WERI-Rb-1 (cell line): ENCODE measurements at regions not wholly inside any gene's neighbourhood (a gene's known extent, or its start where the extent isn't known, plus 50 kb on each side); places are given as distances from the start of the nearest gene placed in this dataset.
"Not testable (repeated sequence)": the region's sequence is repeated elsewhere in the genome, so short reads cannot be mapped to it uniquely, and the experiment has no call there.

ENCODE experiments used
- DNase-seq: peaks from one replicate; pipeline ENCODE4 v3.0.0-alpha.2; 2020
- H3K27ac ChIP-seq: fragments of 250-450 bp; sonication (Bioruptor Pico); 2 replicates; pipeline ENCODE4 v1.5.1; 2020; ENCODE audit warnings: mild to moderate bottlenecking, moderate library complexity
- H3K27me3 ChIP-seq: fragments of 250-450 bp; sonication (Bioruptor Pico); 2 replicates; pipeline ENCODE4 v1.5.1; 2021; ENCODE audit warnings: mild to moderate bottlenecking, low read depth, moderate library complexity; ENCODE audit not compliant: insufficient read depth, severe bottlenecking
- H3K36me3 ChIP-seq: fragments of 250-450 bp; sonication (Bioruptor Pico); 2 replicates; pipeline ENCODE4 v1.5.1; 2020; ENCODE audit warnings: mild to moderate bottlenecking, moderate library complexity
- H3K4me3 ChIP-seq: 2 replicates; pipeline ENCODE4 v1.5.1; 2011; ENCODE audit warnings: low read depth, mild to moderate bottlenecking, control low read depth, low read length
- H3K9me3 ChIP-seq: fragments of 250-450 bp; sonication (Bioruptor Pico); 2 replicates; pipeline ENCODE4 v1.5.1; 2021; ENCODE audit warnings: mild to moderate bottlenecking, moderate library complexity; ENCODE audit not compliant: severe bottlenecking
- TF ChIP-seq, protein P1 (sequence below): IDR thresholded peaks from 2 replicates; pipeline ENCODE4 v1.5.1; 2011; ENCODE audit warnings: low read depth, mild to moderate bottlenecking, control low read depth, inconsistent platforms, low read length

DNA sequence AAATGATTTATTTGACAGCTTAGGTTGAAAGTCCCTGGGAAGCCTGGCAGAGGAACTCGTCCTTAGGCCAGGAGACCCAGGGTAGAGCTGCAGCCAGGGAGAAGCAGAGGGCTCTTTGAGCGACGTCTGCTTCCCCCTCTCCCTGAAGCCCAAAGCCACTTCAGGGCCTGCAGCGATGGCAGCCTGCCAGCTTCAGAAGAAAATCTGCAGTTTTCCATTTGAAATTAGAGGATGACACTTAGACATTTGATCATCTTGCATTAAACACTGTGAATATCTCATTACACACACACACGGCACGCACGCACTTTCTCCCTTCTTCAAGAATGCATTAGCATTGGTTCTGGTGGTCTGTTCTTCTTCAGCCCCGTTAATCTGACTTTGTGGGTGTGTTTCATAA is 96.5 kb downstream of the PLEKHG1 start:
- Histone ChIP-seq H3K36me3 (no peaks in the 10 kb centered on the region), H3K4me3 (no peak overlapping the region), H3K27ac (no peak overlapping the region), H3K27me3 (no peaks in the 10 kb centered on the region), H3K9me3 (no peaks in the 10 kb centered on the region)
- TF ChIP-seq, protein P1, sequence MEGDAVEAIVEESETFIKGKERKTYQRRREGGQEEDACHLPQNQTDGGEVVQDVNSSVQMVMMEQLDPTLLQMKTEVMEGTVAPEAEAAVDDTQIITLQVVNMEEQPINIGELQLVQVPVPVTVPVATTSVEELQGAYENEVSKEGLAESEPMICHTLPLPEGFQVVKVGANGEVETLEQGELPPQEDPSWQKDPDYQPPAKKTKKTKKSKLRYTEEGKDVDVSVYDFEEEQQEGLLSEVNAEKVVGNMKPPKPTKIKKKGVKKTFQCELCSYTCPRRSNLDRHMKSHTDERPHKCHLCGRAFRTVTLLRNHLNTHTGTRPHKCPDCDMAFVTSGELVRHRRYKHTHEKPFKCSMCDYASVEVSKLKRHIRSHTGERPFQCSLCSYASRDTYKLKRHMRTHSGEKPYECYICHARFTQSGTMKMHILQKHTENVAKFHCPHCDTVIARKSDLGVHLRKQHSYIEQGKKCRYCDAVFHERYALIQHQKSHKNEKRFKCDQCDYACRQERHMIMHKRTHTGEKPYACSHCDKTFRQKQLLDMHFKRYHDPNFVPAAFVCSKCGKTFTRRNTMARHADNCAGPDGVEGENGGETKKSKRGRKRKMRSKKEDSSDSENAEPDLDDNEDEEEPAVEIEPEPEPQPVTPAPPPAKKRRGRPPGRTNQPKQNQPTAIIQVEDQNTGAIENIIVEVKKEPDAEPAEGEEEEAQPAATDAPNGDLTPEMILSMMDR: no peak
- no peak for DNase-seq

DNA sequence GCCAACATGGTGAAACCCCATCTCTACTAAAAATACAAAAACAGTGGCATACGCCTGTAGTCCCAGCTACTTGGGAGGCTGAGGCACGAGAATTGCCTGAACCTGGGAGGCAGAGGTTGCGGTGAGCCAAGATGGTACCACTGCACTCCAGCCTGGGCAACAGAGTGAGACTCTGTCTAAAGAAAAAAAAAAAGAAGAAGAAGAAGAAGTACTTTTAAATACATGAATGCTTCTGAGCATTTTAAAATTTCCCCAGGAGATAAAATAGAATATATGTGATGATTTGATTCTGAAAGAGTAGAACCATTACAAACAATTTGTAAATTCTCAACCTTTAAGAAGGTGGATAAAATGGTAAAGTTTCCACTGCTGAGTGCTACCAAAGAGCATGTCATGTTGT is 97.2 kb downstream of the PLEKHG1 start:
- H3K36me3 ChIP-seq, H3K9me3 ChIP-seq, H3K4me3 ChIP-seq, H3K27ac ChIP-seq, DNase-seq, H3K27me3 ChIP-seq: not testable (repeated sequence)

DNA sequence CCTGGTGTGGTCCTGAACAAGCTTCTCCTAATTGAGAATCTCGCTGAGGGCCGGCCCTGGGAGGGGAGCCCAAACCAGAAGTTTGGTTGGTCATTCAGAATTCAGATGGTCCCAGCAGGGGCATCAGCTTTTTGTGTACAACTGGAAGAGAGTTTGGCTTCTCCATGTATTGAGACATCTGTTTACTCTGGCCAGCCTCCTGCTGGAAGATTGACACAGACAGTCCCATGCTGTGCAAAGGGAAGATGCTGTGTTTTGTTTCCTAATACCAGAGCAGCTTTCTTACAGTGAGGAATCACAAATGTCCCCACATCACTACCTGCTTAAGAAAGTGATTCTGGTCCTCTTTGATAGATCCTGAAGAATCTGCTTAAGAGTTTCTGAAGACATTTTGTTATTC is 97.8 kb downstream of the PLEKHG1 start:
- H3K27ac ChIP-seq: no peak overlapping the region
- no peak for DNase-seq
- TF ChIP-seq, protein P1: no peak

DNA sequence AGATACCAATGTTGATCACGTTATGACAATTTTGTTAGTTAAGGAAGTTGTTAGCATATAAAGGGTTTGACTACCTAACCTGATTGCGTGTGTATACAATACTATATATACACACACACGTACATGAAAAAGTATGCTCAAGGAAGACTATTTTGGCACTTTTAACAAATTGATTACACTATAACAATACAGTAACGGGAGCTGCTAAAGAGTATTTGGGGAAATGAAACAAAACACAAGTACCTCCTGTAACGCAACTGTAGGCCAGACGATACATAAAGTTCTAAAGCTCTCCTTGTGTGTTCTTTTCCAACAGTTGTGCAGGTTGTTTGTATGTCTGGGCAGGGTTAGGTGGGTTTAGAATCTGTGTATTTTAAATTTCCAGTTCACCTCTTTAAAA is 98.7 kb downstream of the PLEKHG1 start:
- Histone ChIP-seq H3K9me3 (no peaks in the 10 kb centered on the region), H3K27ac (no peak overlapping the region), H3K36me3 (no peaks in the 10 kb centered on the region), H3K27me3 (no peaks in the 10 kb centered on the region), H3K4me3 (no peak overlapping the region)
- TF ChIP-seq, protein P1: no peak
- no peak for DNase-seq

More for the DNA sequence above, 97.8 kb downstream of the PLEKHG1 start:
- Histone ChIP-seq H3K9me3 (no peaks in the 10 kb centered on the region), H3K4me3 (no peak overlapping the region), H3K27me3 (no peaks in the 10 kb centered on the region), H3K36me3 (no peaks in the 10 kb centered on the region)

DNA sequence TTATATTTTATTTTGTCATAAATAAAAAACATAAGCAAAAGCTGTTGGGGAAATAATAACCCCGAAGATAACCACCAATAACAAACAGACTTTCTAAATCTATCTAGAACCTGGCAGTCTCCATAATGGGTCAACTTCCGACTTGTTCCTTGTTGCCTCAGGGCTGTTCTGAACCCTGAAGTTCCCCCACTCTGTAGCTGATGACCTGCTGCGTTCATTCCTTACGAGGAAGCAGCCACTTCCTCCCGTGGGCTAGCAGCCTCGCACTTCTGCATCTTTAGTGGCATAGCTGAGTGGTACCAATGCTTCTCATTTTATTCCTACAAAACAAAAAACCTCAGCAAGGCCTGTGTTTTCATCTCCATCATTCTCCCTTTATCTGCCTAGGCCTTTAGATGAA is 103.0 kb downstream of the PLEKHG1 start:
- Histone ChIP-seq H3K4me3 (no peak overlapping the region), H3K9me3 (no peaks in the 10 kb centered on the region), H3K36me3 (no peaks in the 10 kb centered on the region), H3K27ac (no peak overlapping the region), H3K27me3 (no peaks in the 10 kb centered on the region)
- no peak for DNase-seq
- TF ChIP-seq, protein P1: no peak

DNA sequence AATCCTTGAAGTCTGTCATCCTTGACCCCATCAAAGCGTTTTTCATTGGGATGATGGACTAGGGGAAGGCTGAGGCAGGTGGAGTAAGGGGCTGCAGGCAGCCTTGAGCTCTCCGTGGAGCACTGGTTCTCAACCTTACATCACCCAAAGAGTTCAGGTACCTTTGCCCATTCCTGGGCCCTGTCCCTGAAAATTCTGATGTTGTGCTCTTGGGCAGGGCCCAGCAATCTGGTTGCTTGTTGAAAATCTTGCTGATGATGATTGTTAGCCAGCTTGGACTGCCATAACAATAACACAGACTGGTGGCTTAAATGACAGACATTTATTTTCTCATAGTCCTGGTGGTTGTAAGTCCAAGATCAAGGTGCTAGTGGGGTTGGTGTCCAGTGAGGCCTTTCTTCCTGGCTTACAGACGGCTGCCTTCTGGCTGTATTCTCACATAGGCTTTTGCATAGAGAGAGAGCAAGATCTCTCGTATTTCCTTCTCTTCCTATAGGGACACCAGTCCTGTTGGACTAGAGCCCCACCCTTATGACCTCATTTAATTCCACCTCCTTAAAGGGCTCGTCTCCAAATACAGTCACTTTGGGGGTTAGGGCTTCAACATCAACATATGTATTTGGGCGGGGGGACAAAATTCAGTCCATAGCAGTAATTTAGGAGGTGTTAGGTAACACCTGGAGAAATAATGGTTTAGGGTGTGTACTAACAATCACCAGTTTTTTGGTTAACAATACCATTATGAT is 104.9 kb downstream of the PLEKHG1 start:
- no peak for DNase-seq
- TF ChIP-seq, protein P1: no peak
- Histone ChIP-seq H3K27me3 (no peaks in the 10 kb centered on the region), H3K4me3 (no peak overlapping the region), H3K9me3 (no peaks in the 10 kb centered on the region), H3K27ac (no peak overlapping the region), H3K36me3 (no peaks in the 10 kb centered on the region)
